ENCODE measurements at regions not wholly inside any gene's neighbourhood (a gene's known extent, or its start where the extent isn't known, plus 50 kb on each side); places are given as distances from the start of the nearest gene placed in this dataset.
"Not testable (repeated sequence)": the region's sequence is repeated elsewhere in the genome, so short reads cannot be mapped to it uniquely, and the experiment has no call there.

GRCh38 chr7:9071160-9071762 lies 637.9 kb downstream of the NXPH1 start:
- DNase-seq (ENCODE audit: low read depth), result no peak

GRCh38 chr7:9075774-9076173 lies 642.4 kb downstream of the NXPH1 start:
- not testable (repeated sequence) for DNase-seq (ENCODE audit: low read depth)

- no peak for DNase-seq (ENCODE audit: low read depth)
Measured at GRCh38 chr7:9082203-9082602, 648.8 kb downstream of the NXPH1 start.

- DNase-seq (ENCODE audit: low read depth), result no peak
Measured at GRCh38 chr7:9083837-9084236, 650.4 kb downstream of the NXPH1 start.

- DNase-seq (ENCODE audit: low read depth), result no peak
Measured at GRCh38 chr7:9091282-9091681, 657.9 kb downstream of the NXPH1 start.

GRCh38 chr7:9097565-9098060 lies 664.2 kb downstream of the NXPH1 start:
- DNase-seq (ENCODE audit: low read depth), result no peak

GRCh38 chr7:9100289-9100688 lies 666.9 kb downstream of the NXPH1 start:
- no peak for DNase-seq (ENCODE audit: low read depth)

GRCh38 chr7:9102846-9103245 lies 669.4 kb downstream of the NXPH1 start:
- no peak for DNase-seq (ENCODE audit: low read depth)

GRCh38 chr7:9106747-9107146 lies 673.3 kb downstream of the NXPH1 start:
- no peak for DNase-seq (ENCODE audit: low read depth)

- no peak for DNase-seq (ENCODE audit: low read depth)
Measured at GRCh38 chr7:9120331-9120730, 686.9 kb downstream of the NXPH1 start.

- no peak for DNase-seq (ENCODE audit: low read depth)
Measured at GRCh38 chr7:9124320-9124719, 690.9 kb downstream of the NXPH1 start.

GRCh38 chr7:9125246-9125645 lies 691.8 kb downstream of the NXPH1 start:
- DNase-seq (ENCODE audit: low read depth), result no peak

GRCh38 chr7:9127901-9128300 lies 694.5 kb downstream of the NXPH1 start:
- no peak for DNase-seq (ENCODE audit: low read depth)

- no peak for DNase-seq (ENCODE audit: low read depth)
Measured at GRCh38 chr7:9148687-9149086, 715.3 kb downstream of the NXPH1 start.

GRCh38 chr7:9149499-9150082 lies 716.2 kb downstream of the NXPH1 start:
- no peak for DNase-seq (ENCODE audit: low read depth)

- not testable (repeated sequence) for DNase-seq (ENCODE audit: low read depth)
Measured at GRCh38 chr7:9163691-9164090, 730.3 kb downstream of the NXPH1 start.

GRCh38 chr7:9175871-9176270 lies 742.5 kb downstream of the NXPH1 start:
- no peak for DNase-seq (ENCODE audit: low read depth)

GRCh38 chr7:9181356-9181755 lies 747.9 kb downstream of the NXPH1 start:
- no peak for DNase-seq (ENCODE audit: low read depth)

GRCh38 chr7:9186730-9187129 lies 753.3 kb downstream of the NXPH1 start:
- no peak for DNase-seq (ENCODE audit: low read depth)

GRCh38 chr7:9189703-9190102 lies 756.3 kb downstream of the NXPH1 start:
- DNase-seq (ENCODE audit: low read depth), result no peak

- no peak for DNase-seq (ENCODE audit: low read depth)
Measured at GRCh38 chr7:9192969-9193368, 759.6 kb downstream of the NXPH1 start.

- no peak for DNase-seq (ENCODE audit: low read depth)
Measured at GRCh38 chr7:9200626-9201025, 767.2 kb downstream of the NXPH1 start.

- DNase-seq (ENCODE audit: low read depth), result no peak
Measured at GRCh38 chr7:9201928-9202327, 768.5 kb downstream of the NXPH1 start.

- no peak for DNase-seq (ENCODE audit: low read depth)
Measured at GRCh38 chr7:9204571-9204970, 771.2 kb downstream of the NXPH1 start.

Measured in stimulated activated CD4-positive, alpha-beta T cell treated with anti-CD3 and anti-CD28 coated beads, Interleukin-2, amount 100 ng/mL, for 4 hours (primary cell).